Esophagus (tissue), 2 donors: ENCODE measurements at regions not wholly inside any gene's neighbourhood (a gene's known extent, or its start where the extent isn't known, plus 50 kb on each side); places are given as distances from the start of the nearest gene placed in this dataset.

Experiments used
- H3K27ac ChIP-seq, 2 donors: one replicate each; pipeline ENCODE4 v1.5.1; 2013; ENCODE audit warnings: low read depth in 2 of 2, mild to moderate bottlenecking in 2 of 2, inconsistent platforms in 1 of 2, low read length in 1 of 2, moderate library complexity in 1 of 2
- H3K27me3 ChIP-seq, 2 donors: one replicate each; pipeline ENCODE4 v1.6.1; 2013; ENCODE audit warnings: low read length in 2 of 2, control low read depth in 1 of 2, mild to moderate bottlenecking in 1 of 2; ENCODE audit not compliant: insufficient read depth in 2 of 2, control insufficient read depth in 1 of 2
- H3K36me3 ChIP-seq, 2 donors: one replicate each; pipeline ENCODE4 v1.6.1; 2013; ENCODE audit warnings: low read length in 1 of 2; ENCODE audit not compliant: control insufficient read depth in 2 of 2, insufficient read depth in 2 of 2
- H3K4me1 ChIP-seq, 2 donors: one replicate each; pipeline ENCODE4 v1.6.1; 2013; ENCODE audit warnings: low read length in 1 of 2; ENCODE audit not compliant: control insufficient read depth in 2 of 2, insufficient read depth in 2 of 2
- H3K4me3 ChIP-seq, 2 donors: one replicate each; pipeline ENCODE4 v1.5.1; 2013; ENCODE audit warnings: low read length in 2 of 2, mild to moderate bottlenecking in 2 of 2, low read depth in 1 of 2, moderate library complexity in 1 of 2
- H3K9me3 ChIP-seq, 2 donors: one replicate each; pipeline ENCODE4 v1.6.1; 2013; ENCODE audit warnings: mild to moderate bottlenecking in 2 of 2, low read depth in 1 of 2, low read length in 1 of 2, moderate library complexity in 1 of 2; ENCODE audit not compliant: control insufficient read depth in 2 of 2, insufficient read depth in 1 of 2
- WGBS, 2 donors: extraction: QIAGEN DNeasy Blood & Tissue Kit; methylation state at CpG; one replicate each; pipeline ENCODE4 v1.1.7; 2013; 5-methylcytosine and 5-hydroxymethylcytosine counted together
- donor health status: healthy with polysubstance abuse.
- donor health status: Bipolar disorder and iron deficiency.

DNA sequence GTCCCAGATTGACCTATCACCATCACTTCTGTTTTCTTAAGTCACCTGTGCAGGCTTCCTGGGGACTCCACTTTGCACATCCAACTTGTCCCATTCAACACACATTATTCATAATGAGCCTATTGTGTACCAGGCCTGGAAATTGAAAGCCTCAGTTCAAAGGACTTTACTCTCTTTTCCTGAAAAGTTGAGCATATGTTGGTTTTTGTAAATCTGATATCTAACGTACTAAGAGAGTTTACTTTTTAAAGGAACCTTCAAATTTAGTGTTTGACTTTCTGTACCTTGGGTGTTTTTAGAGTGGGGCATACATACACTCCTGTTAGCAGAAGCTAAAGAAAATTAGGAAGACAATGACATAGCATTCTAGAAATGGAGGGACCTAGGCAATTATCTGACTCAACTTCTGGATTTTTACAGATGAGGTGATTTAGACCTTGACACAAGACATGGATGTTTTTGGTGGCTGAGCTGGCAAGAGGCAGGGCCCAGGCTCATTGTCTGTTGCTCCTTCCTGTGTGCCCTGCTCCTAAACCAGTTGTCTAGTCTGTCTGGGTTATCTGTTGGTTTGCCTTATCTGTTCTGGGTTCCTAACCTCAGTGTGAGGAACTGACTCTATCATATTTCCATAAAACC lies 336.5 kb downstream of the RPS6KC1 start:
- H3K4me1 ChIP-seq, result no peaks in the 10 kb centered on the region
- no peaks in the 10 kb centered on the region for H3K36me3 ChIP-seq
- no peaks in the 10 kb centered on the region for H3K27me3 ChIP-seq
- no peak overlapping the region for H3K27ac ChIP-seq
- no peaks in the 10 kb centered on the region for H3K9me3 ChIP-seq
- no peak overlapping the region for H3K4me3 ChIP-seq
- WGBS, 2 donors, result 64 to 82% methylated on average over 1 of the region's 1 CpG

DNA sequence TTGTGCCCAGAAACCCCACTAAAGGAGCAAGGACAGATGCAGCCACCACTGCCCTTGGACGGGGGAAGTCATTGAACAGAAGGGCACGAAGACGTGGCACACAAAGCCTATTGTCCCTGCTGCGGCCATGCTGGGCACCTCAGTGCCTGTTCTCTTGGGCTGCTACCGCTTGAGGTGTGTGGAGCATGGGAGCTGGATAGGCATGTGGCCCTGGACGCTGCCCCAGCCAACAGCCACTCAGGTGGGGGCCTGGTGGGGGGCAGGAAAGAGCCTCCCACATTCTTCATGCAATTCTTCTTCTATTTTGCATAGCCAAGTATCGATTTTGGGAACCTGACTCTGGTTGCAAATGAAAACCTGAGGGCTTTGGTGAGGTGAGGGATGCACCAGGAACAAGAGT lies 337.2 kb downstream of the RPS6KC1 start:
- no peaks in the 10 kb centered on the region for H3K4me1 ChIP-seq
- H3K9me3 ChIP-seq, result no peaks in the 10 kb centered on the region
- H3K36me3 ChIP-seq, result no peaks in the 10 kb centered on the region
- H3K27ac ChIP-seq, result no peak overlapping the region
- 84 to 89% methylated on average over 7 of the region's 7 CpGs for WGBS, 2 donors
- no peak overlapping the region for H3K4me3 ChIP-seq
- H3K27me3 ChIP-seq, result no peaks in the 10 kb centered on the region

DNA sequence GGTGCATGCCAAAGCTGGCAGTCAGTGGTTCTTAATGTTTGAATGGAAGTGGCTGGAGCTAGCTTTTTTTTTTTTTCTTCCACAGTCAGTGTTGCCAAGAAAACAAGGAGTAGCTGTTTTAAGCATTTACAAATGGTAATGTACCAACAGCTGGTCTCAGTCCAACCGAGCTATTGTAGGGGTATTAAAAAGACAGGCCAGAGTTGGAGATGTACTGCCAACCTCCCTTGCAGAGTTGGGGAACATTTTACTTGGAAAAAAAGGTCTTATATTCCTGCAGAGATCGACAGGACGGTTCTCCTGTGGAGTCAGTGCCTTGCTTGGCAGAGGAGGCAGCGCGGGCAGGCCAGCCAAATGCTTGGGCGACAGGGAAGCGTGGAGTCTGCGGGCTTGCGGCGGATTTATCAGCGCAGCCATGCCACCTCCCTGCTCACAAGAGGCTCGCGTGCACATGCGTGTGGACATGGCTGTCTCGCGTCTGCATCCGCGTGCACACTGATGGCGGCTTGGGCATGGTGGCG lies 338.1 kb downstream of the RPS6KC1 start:
- no peaks in the 10 kb centered on the region for H3K36me3 ChIP-seq
- H3K9me3 ChIP-seq, result no peaks in the 10 kb centered on the region
- WGBS, 2 donors, result 88 to 90% methylated on average over 20 of the region's 20 CpGs
- H3K4me1 ChIP-seq, result no peaks in the 10 kb centered on the region
- H3K27me3 ChIP-seq, result no peaks in the 10 kb centered on the region
- H3K4me3 ChIP-seq, result no peak overlapping the region
- H3K27ac ChIP-seq, result no peak overlapping the region

DNA sequence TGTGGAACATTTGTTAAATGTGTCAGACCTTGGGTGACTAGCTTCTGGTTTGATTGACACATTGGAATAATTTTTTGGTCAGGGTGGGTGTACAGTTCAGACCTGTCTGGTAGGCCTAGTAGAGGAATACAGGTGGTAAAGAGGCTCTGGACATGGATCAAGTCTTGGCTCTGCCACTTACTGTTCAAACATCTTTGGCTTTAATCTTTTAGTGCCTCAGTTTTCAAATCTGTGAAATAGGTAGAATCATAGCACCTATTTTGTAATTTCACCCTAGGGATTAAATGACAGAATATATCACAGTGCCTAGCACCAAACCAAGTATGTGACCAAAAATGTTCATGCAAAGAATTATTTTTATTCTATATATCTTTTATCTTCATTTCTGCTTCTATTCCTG lies 340.4 kb downstream of the RPS6KC1 start:
- Histone ChIP-seq H3K27me3 (no peaks in the 10 kb centered on the region), H3K27ac (no peak overlapping the region)

DNA sequence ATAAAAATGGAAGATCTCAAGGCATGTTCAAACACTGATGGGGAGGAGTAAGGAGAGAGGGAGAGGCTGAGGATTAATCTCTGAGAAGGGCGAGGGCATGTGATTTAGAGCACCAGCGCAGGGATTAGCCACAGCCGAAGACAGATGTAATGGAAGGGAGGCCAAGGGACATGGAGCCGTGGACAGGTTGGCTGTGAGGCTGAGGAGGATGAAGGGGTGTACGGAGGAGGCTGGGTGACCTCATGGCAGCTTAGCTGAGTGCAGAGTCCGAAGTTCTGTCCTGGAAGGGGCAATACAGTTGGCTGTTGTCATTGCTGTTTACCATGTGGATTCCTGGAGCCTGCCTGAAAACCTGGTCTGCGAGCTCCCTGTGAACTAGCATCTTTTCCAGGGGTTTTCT lies 342.8 kb downstream of the RPS6KC1 start:
- no peaks in the 10 kb centered on the region for H3K27me3 ChIP-seq
- peaks cover 0 to 6% of the 10 kb centered on the region in 2 donors for H3K9me3 ChIP-seq
- no peak overlapping the region for H3K4me3 ChIP-seq
- 79 to 85% methylated on average over 7 of the region's 7 CpGs for WGBS, 2 donors
- peaks cover 0 to 2% of the 10 kb centered on the region in 2 donors for H3K4me1 ChIP-seq
- no peaks in the 10 kb centered on the region for H3K36me3 ChIP-seq
- H3K27ac ChIP-seq, result no peak overlapping the region

More for the DNA sequence above, 340.4 kb downstream of the RPS6KC1 start:
- H3K4me1 ChIP-seq, result peaks cover 0 to 2% of the 10 kb centered on the region in 2 donors
- no peaks in the 10 kb centered on the region for H3K9me3 ChIP-seq
- no peak overlapping the region for H3K4me3 ChIP-seq
- H3K36me3 ChIP-seq, result no peaks in the 10 kb centered on the region

DNA sequence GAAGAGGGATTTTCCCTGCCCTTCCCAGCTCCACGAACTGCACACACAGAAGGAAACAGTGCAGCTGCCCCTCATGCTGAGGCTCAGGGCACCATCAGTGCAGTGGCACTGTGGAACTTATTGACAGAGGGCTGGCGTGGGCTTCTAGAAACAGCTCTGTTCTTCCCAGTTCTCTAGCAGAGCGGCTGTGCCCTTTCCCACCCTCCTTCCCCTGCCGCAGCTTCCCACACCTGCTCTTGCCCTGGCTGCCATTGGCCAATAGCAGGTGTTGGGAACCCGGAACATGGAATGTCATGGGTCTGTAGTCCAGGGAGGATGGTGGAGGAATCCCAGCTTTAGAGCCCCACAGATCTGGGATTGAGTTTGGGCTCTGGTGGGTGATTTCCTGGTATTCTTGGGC lies 343.8 kb downstream of the RPS6KC1 start:
- no peaks in the 10 kb centered on the region for H3K36me3 ChIP-seq
- no peak overlapping the region for H3K27ac ChIP-seq
- H3K4me1 ChIP-seq, result peaks cover 2 to 4% of the 10 kb centered on the region in 2 donors

DNA sequence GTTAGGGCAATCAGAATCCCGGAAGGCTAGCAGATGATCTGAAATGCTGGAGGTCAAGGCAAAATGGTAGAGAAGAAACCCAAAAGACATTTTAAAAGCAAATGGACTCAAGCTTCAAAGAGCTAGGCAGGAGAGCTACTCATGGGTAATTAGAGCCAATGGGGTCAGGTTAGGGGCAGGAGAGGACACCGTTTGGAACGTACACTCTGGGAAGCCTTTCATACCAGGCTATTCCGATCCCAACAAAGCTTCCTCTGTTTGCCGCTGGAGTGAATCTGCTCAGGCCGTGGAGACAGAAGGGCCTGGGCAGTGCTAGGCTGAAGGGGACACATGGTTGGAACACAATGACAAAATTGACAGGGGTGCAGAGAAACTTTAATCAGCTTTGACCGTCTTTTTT lies 346.6 kb downstream of the RPS6KC1 start:
- Histone ChIP-seq H3K27me3 (no peaks in the 10 kb centered on the region), H3K27ac (no peak overlapping the region), H3K36me3 (no peaks in the 10 kb centered on the region), H3K4me1 (peaks cover 2 to 4% of the 10 kb centered on the region in 2 donors), H3K9me3 (peaks cover 0 to 6% of the 10 kb centered on the region in 2 donors), H3K4me3 (no peak overlapping the region)
- 77 to 87% methylated on average over 7 of the region's 7 CpGs for WGBS, 2 donors

More for the DNA sequence above, 343.8 kb downstream of the RPS6KC1 start:
- Histone ChIP-seq H3K4me3 (no peak overlapping the region), H3K27me3 (no peaks in the 10 kb centered on the region), H3K9me3 (peaks cover 0 to 6% of the 10 kb centered on the region in 2 donors)
- WGBS, 2 donors, result 75 to 82% methylated on average over 5 of the region's 5 CpGs

DNA sequence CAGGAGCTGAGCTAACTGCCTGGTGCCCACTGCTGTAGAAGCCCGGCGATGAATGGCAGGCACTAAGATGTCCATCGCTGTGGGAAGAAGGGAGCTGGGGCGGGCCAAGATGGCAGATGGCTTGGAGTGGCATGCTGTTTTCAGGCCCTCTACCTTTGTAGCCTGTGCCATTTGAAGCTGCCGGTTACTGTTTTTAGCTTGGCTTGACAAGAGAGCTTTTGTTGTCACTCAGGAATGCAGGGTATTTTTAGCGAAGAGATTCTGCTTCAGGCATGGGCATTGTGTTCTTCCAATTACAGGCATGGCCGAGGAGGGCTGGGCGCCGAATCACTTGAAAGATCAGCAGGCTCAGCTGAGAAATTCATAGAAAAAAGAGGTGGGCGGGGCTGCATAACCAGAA lies 348.7 kb downstream of the RPS6KC1 start:
- H3K9me3 ChIP-seq, result peaks cover 4 to 9% of the 10 kb centered on the region in 2 donors
- peaks cover 2 to 4% of the 10 kb centered on the region in 2 donors for H3K4me1 ChIP-seq
- no peak overlapping the region for H3K27ac ChIP-seq
- H3K4me3 ChIP-seq, result no peak overlapping the region
- no peaks in the 10 kb centered on the region for H3K36me3 ChIP-seq
- H3K27me3 ChIP-seq, result no peaks in the 10 kb centered on the region
- 56 to 78% methylated on average over 10 of the region's 10 CpGs for WGBS, 2 donors

DNA sequence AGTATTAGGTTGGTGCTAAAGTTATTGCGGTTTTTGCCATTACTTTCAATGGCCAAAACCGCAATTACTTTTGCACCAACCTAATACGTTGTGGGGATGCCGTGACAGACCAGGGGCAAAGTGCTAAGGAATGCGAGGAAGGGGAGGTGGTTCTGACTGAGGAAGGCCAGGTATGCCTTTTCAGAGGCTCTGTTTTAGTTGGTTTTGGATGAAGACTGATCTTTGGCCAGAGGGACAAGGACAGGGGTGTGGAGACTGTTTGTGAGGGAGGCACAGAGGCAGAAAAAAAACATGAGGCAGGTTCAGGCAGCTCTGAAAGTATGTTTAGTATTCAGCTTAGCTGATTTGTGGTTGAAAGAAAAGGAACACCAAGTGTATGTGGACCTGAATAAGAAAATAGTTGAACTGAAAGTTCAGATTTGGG lies 358.2 kb downstream of the RPS6KC1 start:
- no peak overlapping the region for H3K27ac ChIP-seq
- 78 to 79% methylated on average over 5 of the region's 5 CpGs for WGBS, 2 donors

DNA sequence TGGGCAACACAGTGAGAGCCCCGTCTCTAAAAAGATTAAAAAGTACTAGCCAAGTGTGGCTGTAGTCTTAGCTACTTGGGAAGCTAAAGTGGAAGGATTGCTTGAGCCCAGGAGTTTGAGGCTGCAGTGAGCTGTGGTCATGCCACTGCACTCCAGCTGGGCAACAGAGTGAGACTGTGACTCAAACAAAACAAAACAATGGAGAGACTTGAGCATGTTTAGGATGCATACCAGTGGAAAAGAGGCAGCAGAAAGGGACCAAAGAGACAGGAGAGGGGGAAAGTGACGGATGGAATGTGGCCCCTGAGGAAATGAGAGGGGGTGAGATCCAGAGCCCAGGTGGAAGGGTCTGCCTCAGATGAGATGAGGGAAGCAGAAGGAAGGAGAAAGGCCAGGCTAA lies 358.9 kb downstream of the RPS6KC1 start:
- Histone ChIP-seq H3K27ac (no peak overlapping the region), H3K4me1 (no peaks in the 10 kb centered on the region), H3K9me3 (peaks cover 0 to 2% of the 10 kb centered on the region in 2 donors), H3K4me3 (no peak overlapping the region), H3K27me3 (no peaks in the 10 kb centered on the region), H3K36me3 (no peaks in the 10 kb centered on the region)
- WGBS, 2 donors, result 86 to 87% methylated on average over 2 of the region's 2 CpGs

More for the DNA sequence above, 358.2 kb downstream of the RPS6KC1 start:
- Histone ChIP-seq H3K4me3 (no peak overlapping the region), H3K4me1 (no peaks in the 10 kb centered on the region), H3K36me3 (no peaks in the 10 kb centered on the region), H3K9me3 (peaks cover 0 to 2% of the 10 kb centered on the region in 2 donors), H3K27me3 (no peaks in the 10 kb centered on the region)
